ENCODE measurements at regions not wholly inside any gene's neighbourhood (a gene's known extent, or its start where the extent isn't known, plus 50 kb on each side); places are given as distances from the start of the nearest gene placed in this dataset.

- H3K27ac Mint-ChIP-seq = no peak overlapping the region
- peaks cover 7% of the 10 kb centered on the region for H3K4me1 Mint-ChIP-seq (ENCODE audit: low read depth)
- POLR2A ChIA-PET = no interaction called here
- peaks cover 6% of the 10 kb centered on the region for H3K9me3 Mint-ChIP-seq
- H3K4me3 Mint-ChIP-seq = no peak overlapping the region
- intact Hi-C loops (cut with micrococcal nuclease) = no loop called here
- no peak for DNase-seq
- CTCF ChIA-PET = no interaction called here
- H3K27me3 Mint-ChIP-seq = peaks cover 1% of the 10 kb centered on the region
- H3K36me3 Mint-ChIP-seq = no peaks in the 10 kb centered on the region
Measured at GRCh38 chr1:5347726-5348125, 644.5 kb downstream of the NPHP4 start.

DNA sequence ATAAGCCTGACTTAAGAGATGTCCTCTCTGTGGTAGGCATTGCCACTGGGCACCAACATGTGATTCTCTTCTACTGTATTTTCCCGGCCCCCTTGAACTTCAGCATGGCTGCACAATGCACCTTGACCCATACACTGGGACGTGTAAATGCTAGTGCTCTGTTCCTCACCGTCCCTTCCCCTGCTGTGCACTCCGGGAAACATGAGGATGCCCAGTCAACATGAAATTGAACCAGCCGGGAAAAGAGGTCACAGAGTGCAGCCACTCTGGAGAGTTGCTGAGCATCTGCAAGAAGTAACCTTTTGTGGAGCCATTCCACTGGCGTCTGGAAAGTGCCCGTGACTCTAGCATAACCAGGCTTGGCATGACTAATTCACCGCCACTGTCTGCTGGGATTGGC, 646.7 kb downstream of the NPHP4 start:
- intact Hi-C loops (cut with micrococcal nuclease) = no loop called here
- Mint-ChIP-seq H3K9me3 (peaks cover 6% of the 10 kb centered on the region), H3K4me3 (no peak overlapping the region), H3K27me3 (peaks cover 1% of the 10 kb centered on the region), H3K27ac (no peak overlapping the region), H3K4me1 (ENCODE audit: low read depth) (peaks cover 7% of the 10 kb centered on the region), H3K36me3 (no peaks in the 10 kb centered on the region)
- DNase-seq = no peak
- CTCF ChIA-PET = no interaction called here
- POLR2A ChIA-PET = no interaction called here

- Mint-ChIP-seq H3K36me3 (no peaks in the 10 kb centered on the region), H3K4me3 (no peak overlapping the region), H3K4me1 (ENCODE audit: low read depth) (peaks cover 4% of the 10 kb centered on the region), H3K9me3 (no peaks in the 10 kb centered on the region), H3K27ac (no peak overlapping the region), H3K27me3 (peaks cover 1% of the 10 kb centered on the region)
- intact Hi-C loops (cut with micrococcal nuclease) = no loop called here
- POLR2A ChIA-PET = no interaction called here
- no peak for DNase-seq
- CTCF ChIA-PET = no interaction called here
Measured at GRCh38 chr1:5343256-5344020, 648.8 kb downstream of the NPHP4 start.

GRCh38 chr1:5342830-5343229, 649.4 kb downstream of the NPHP4 start:
- Mint-ChIP-seq H3K4me1 (ENCODE audit: low read depth) (peaks cover 7% of the 10 kb centered on the region), H3K27ac (no peak overlapping the region), H3K27me3 (peaks cover 1% of the 10 kb centered on the region), H3K4me3 (no peak overlapping the region), H3K36me3 (no peaks in the 10 kb centered on the region), H3K9me3 (no peaks in the 10 kb centered on the region)
- DNase-seq = no peak
- POLR2A ChIA-PET = no interaction called here
- CTCF ChIA-PET = no interaction called here
- intact Hi-C loops (cut with micrococcal nuclease) = no loop called here

DNA sequence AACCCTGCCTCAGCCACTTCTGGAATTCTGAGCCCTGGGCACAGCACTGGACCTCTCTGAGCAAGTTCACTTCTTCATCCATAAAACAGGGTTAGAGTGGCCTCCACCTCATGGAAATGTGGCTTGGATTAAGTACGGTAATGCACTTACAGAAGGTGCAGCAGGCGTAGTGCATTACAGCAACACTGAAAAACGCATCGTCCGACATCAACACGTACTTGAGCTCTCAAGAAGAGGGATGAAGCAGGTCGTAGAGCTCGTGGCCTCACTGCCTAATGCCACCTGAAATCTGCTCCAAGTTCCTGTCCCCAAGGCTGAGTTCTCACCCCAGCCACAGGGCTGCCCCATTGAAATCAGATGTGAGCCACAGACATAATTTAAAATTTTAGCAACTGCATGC, 650.1 kb downstream of the NPHP4 start:
- ChIA-PET POLR2A (no interaction called here), CTCF (no interaction called here)
- H3K27ac Mint-ChIP-seq = no peak overlapping the region
- no peak for DNase-seq
- H3K4me1 Mint-ChIP-seq (ENCODE audit: low read depth) = peaks cover 14% of the 10 kb centered on the region
- intact Hi-C loops (cut with micrococcal nuclease) = no loop called here
- H3K9me3 Mint-ChIP-seq = no peaks in the 10 kb centered on the region
- no peaks in the 10 kb centered on the region for H3K36me3 Mint-ChIP-seq
- peaks cover 1% of the 10 kb centered on the region for H3K27me3 Mint-ChIP-seq
- H3K4me3 Mint-ChIP-seq = no peak overlapping the region

DNA sequence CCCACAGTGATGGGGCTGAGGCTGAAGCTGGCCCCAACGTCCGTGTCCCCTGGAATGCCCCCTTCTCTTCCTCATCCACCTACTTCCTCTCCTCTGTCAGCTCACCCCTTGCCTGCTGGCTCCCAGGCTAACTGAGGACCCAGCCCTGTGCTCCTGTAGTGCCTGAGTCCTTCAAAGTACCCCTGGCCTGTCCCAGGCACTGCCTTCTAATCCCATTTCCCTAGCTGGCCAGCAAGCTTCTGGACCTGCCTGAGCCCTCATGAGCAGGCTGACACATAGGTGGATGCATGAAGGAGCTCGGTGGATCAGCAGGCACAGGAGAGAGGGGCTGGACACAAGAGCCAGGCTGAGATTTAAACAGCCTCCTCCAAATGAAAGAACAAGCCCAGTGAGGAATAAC, 650.8 kb downstream of the NPHP4 start:
- intact Hi-C loops (cut with micrococcal nuclease) = no loop called here
- Mint-ChIP-seq H3K9me3 (no peaks in the 10 kb centered on the region), H3K27me3 (no peaks in the 10 kb centered on the region)

GRCh38 chr1:5340560-5341130, 651.6 kb downstream of the NPHP4 start:
- no peak overlapping the region for H3K4me3 Mint-ChIP-seq
- DNase-seq = no peak
- ChIA-PET CTCF (no interaction called here), POLR2A (no interaction called here)
- intact Hi-C loops (cut with micrococcal nuclease) = no loop called here
- no peaks in the 10 kb centered on the region for H3K27me3 Mint-ChIP-seq
- H3K9me3 Mint-ChIP-seq = no peaks in the 10 kb centered on the region
- H3K4me1 Mint-ChIP-seq (ENCODE audit: low read depth) = peaks cover 10% of the 10 kb centered on the region
- H3K27ac Mint-ChIP-seq = no peak overlapping the region
- no peaks in the 10 kb centered on the region for H3K36me3 Mint-ChIP-seq

More for the DNA sequence above, 650.8 kb downstream of the NPHP4 start:
- ChIA-PET POLR2A (no interaction called here), CTCF (no interaction called here)
- Mint-ChIP-seq H3K4me1 (ENCODE audit: low read depth) (peaks cover 10% of the 10 kb centered on the region), H3K27ac (no peak overlapping the region), H3K36me3 (no peaks in the 10 kb centered on the region), H3K4me3 (no peak overlapping the region)
- no peak for DNase-seq

GRCh38 chr1:5338466-5338865, 653.8 kb downstream of the NPHP4 start:
- no peak overlapping the region for H3K27ac Mint-ChIP-seq
- ChIA-PET CTCF (no interaction called here), POLR2A (no interaction called here)
- intact Hi-C loops (cut with micrococcal nuclease) = no loop called here
- H3K9me3 Mint-ChIP-seq = no peaks in the 10 kb centered on the region
- H3K27me3 Mint-ChIP-seq = no peaks in the 10 kb centered on the region
- peaks cover 10% of the 10 kb centered on the region for H3K4me1 Mint-ChIP-seq (ENCODE audit: low read depth)
- H3K4me3 Mint-ChIP-seq = no peak overlapping the region
- no peaks in the 10 kb centered on the region for H3K36me3 Mint-ChIP-seq
- DNase-seq = no peak

DNA sequence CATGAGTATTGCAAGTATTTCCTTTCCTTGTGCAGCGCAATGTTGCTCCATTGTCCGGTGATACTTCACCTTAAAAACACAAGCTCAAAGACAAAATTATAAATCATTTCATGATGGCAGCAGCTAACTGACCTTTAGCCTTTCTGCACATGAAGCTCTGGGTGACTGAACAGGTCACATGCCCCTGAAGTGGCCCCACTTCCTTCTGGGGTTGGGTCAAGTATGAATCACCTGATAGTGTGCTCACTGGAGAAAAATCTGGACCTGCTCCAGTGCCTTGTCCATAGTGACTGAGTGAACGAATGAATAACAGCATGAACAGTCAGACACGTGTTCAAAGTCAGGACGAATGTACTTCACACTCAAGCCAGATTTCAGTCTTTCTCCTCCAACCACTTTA, 658.9 kb downstream of the NPHP4 start:
- CTCF ChIA-PET = no interaction called here
- POLR2A ChIA-PET = no interaction called here
- DNase-seq = no peak
- Mint-ChIP-seq H3K27ac (no peak overlapping the region), H3K9me3 (peaks cover 2% of the 10 kb centered on the region), H3K36me3 (peaks cover under 1% of the 10 kb centered on the region), H3K4me1 (ENCODE audit: low read depth) (peaks cover 36% of the 10 kb centered on the region), H3K27me3 (no peaks in the 10 kb centered on the region), H3K4me3 (no peak overlapping the region)
- intact Hi-C loops (cut with micrococcal nuclease) = no loop called here

- CTCF ChIA-PET = no interaction called here
- POLR2A ChIA-PET = no interaction called here
- H3K4me1 Mint-ChIP-seq (ENCODE audit: low read depth) = peaks cover 33% of the 10 kb centered on the region
- H3K9me3 Mint-ChIP-seq = peaks cover 23% of the 10 kb centered on the region
- no peaks in the 10 kb centered on the region for H3K27me3 Mint-ChIP-seq
- intact Hi-C loops (cut with micrococcal nuclease) = no loop called here
- H3K36me3 Mint-ChIP-seq = peaks cover 11% of the 10 kb centered on the region
- H3K27ac Mint-ChIP-seq = no peak overlapping the region
- H3K4me3 Mint-ChIP-seq = no peak overlapping the region
- no peak for DNase-seq
Measured at GRCh38 chr1:5331101-5331500, 661.1 kb downstream of the NPHP4 start.

- DNase-seq = no peak
- H3K27ac Mint-ChIP-seq = peak overlapping the region; percentile 78
- H3K4me1 Mint-ChIP-seq (ENCODE audit: low read depth) = peaks cover 33% of the 10 kb centered on the region
- no peak overlapping the region for H3K4me3 Mint-ChIP-seq
- intact Hi-C loops (cut with micrococcal nuclease) = no loop called here
- no peaks in the 10 kb centered on the region for H3K27me3 Mint-ChIP-seq
- peaks cover 11% of the 10 kb centered on the region for H3K36me3 Mint-ChIP-seq
- peaks cover 23% of the 10 kb centered on the region for H3K9me3 Mint-ChIP-seq
- POLR2A ChIA-PET = no interaction called here
- CTCF ChIA-PET = no interaction called here
Measured at GRCh38 chr1:5329068-5329739, 663.0 kb downstream of the NPHP4 start.

DNA sequence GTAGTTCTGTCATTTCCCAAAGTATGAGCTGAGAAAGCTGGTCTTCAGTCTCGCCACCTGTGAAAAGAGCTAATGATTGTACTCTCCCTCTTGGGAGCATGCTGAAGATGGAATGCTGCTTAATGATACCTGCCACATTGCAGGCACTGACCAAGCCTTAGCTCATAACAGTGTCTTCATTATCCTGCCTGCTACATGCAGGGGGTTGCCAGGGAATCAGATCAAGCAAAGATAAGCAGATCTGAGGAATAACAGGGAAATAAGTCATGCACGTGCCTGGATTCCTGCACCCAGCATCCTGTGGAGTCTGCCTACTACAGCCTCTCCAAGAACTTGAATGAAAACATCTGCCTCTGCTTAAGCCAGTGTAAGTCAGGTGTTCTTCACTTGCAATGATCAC, 667.3 kb downstream of the NPHP4 start:
- peaks cover 12% of the 10 kb centered on the region for H3K36me3 Mint-ChIP-seq
- ChIA-PET CTCF (interaction anchor here (2.0 kb wide), 1 partner anchor 39 kb away, joined by 5 read pairs; no protein-coding TSS in a partner anchor), POLR2A (no interaction called here)
- H3K4me1 Mint-ChIP-seq (ENCODE audit: low read depth) = peaks cover 23% of the 10 kb centered on the region
- no peak overlapping the region for H3K4me3 Mint-ChIP-seq
- no peak overlapping the region for H3K27ac Mint-ChIP-seq
- no peak for DNase-seq
- H3K27me3 Mint-ChIP-seq = no peaks in the 10 kb centered on the region
- peaks cover 35% of the 10 kb centered on the region for H3K9me3 Mint-ChIP-seq
- intact Hi-C loops (cut with micrococcal nuclease) = no loop called here
